ENCODE measurements at regions not wholly inside any gene's neighbourhood (a gene's known extent, or its start where the extent isn't known, plus 50 kb on each side); places are given as distances from the start of the nearest gene placed in this dataset.

GRCh38 chr3:30346933-30347320, 259.5 kb upstream of the TGFBR2 start (continued):
- TF ChIP-seq SP2 (IDR thresholded peaks at IDR 0.05; ENCODE audit: low read length) (no peak), KDM4A (IDR thresholded peaks at IDR 0.05; ENCODE audit: low read depth, low read length, severe bottlenecking) (no peak), CHD7 (IDR thresholded peaks at IDR 0.05; ENCODE audit: insufficient replicate concordance, low read length) (no peak), SAP30 (IDR thresholded peaks at IDR 0.05; ENCODE audit: insufficient read depth, insufficient replicate concordance, low read length) (no peak), BRCA1 (IDR thresholded peaks at IDR 0.05; ENCODE audit: low read depth, low read length) (no peak), RFX5 (IDR thresholded peaks at IDR 0.05; ENCODE audit: borderline replicate concordance, low read depth, low read length) (no peak), BACH1 (IDR thresholded peaks at IDR 0.05; ENCODE audit: low read length) (no peak)
